H9 (cell line): ENCODE measurements at regions not wholly inside any gene's neighbourhood (a gene's known extent, or its start where the extent isn't known, plus 50 kb on each side); places are given as distances from the start of the nearest gene placed in this dataset.

Source experiments
- DNase-seq: peaks from one replicate; pipeline ENCODE4 v3.0.0-alpha.2; 2017
- H2AFZ ChIP-seq: one replicate; pipeline ENCODE4 v1.6.1; 2013; ENCODE audit warnings: mild to moderate bottlenecking, low read length, control low read depth, moderate library complexity
- H2AK5ac ChIP-seq: 2 replicates; pipeline ENCODE4 v1.6.1; 2013; ENCODE audit warnings: low read length, control low read depth, mixed read lengths; ENCODE audit not compliant: insufficient read length
- H2BK120ac ChIP-seq: one replicate; pipeline ENCODE4 v1.6.1; 2013; ENCODE audit warnings: low read depth, mild to moderate bottlenecking, low read length, control low read depth, inconsistent platforms; ENCODE audit not compliant: poor library complexity, severe bottlenecking
- H2BK12ac ChIP-seq: 2 replicates; pipeline ENCODE4 v1.6.1; 2013; ENCODE audit warnings: low read length, control low read depth, mixed read lengths, low read depth; ENCODE audit not compliant: insufficient read length
- H2BK15ac ChIP-seq: 2 replicates; pipeline ENCODE4 v1.6.1; 2013; ENCODE audit warnings: low read depth, low read length, control low read depth
- H2BK20ac ChIP-seq: one replicate; pipeline ENCODE4 v1.6.1; 2013; ENCODE audit warnings: low read depth, mild to moderate bottlenecking, low read length, control low read depth, inconsistent platforms; ENCODE audit not compliant: poor library complexity, severe bottlenecking
- H2BK5ac ChIP-seq: 2 replicates; pipeline ENCODE4 v1.6.1; 2013; ENCODE audit warnings: low read length, control low read depth, mixed read lengths; ENCODE audit not compliant: insufficient read length
- H3K14ac ChIP-seq: 2 replicates; pipeline ENCODE4 v1.6.1; 2013; ENCODE audit warnings: low read length, control low read depth; ENCODE audit not compliant: insufficient read depth
- H3K18ac ChIP-seq: 2 replicates; pipeline ENCODE4 v1.6.1; 2013; ENCODE audit warnings: low read depth, mild to moderate bottlenecking, mixed read lengths, low read length, control low read depth; ENCODE audit not compliant: insufficient read length
- H3K23ac ChIP-seq: 2 replicates; pipeline ENCODE4 v1.6.1; 2013; ENCODE audit warnings: low read length, control low read depth, mixed read lengths, low read depth; ENCODE audit not compliant: insufficient read length
- H3K23me2 ChIP-seq: 2 replicates; pipeline ENCODE4 v1.6.1; 2013; ENCODE audit warnings: low read depth, mild to moderate bottlenecking, mixed read lengths, low read length, control low read depth; ENCODE audit not compliant: insufficient read length, poor library complexity, severe bottlenecking
- H3K27ac ChIP-seq: 2 replicates; pipeline ENCODE4 v1.5.1; 2013; ENCODE audit warnings: low read length, control low read depth, mixed read lengths, low read depth; ENCODE audit not compliant: insufficient read length
- H3K27me3 ChIP-seq: 2 replicates; pipeline ENCODE4 v1.6.1; 2013; ENCODE audit warnings: low read length, control low read depth, inconsistent platforms; ENCODE audit not compliant: insufficient read depth
- H3K4ac ChIP-seq: 2 replicates; pipeline ENCODE4 v1.6.1; 2013; ENCODE audit warnings: low read depth, mild to moderate bottlenecking, control low read depth, inconsistent platforms, low read length, moderate library complexity
- H3K4me1 ChIP-seq: 2 replicates; pipeline ENCODE4 v1.6.1; 2013; ENCODE audit warnings: low read length, control low read depth, inconsistent platforms; ENCODE audit not compliant: insufficient read depth
- H3K4me2 ChIP-seq: 2 replicates; pipeline ENCODE4 v1.6.1; 2013; ENCODE audit warnings: low read length, control low read depth, mixed read lengths; ENCODE audit not compliant: insufficient read length, insufficient read depth
- H3K56ac ChIP-seq: 2 replicates; pipeline ENCODE4 v1.6.1; 2013; ENCODE audit warnings: low read depth, mild to moderate bottlenecking, mixed read lengths, low read length, control low read depth; ENCODE audit not compliant: insufficient read length
- H3K79me1 ChIP-seq: 2 replicates; pipeline ENCODE4 v1.6.1; 2013; ENCODE audit warnings: low read depth, mild to moderate bottlenecking, moderate library complexity, low read length, control low read depth, inconsistent platforms; ENCODE audit not compliant: insufficient read depth, poor library complexity, severe bottlenecking
- H3K79me2 ChIP-seq: 2 replicates; pipeline ENCODE4 v1.6.1; 2013; ENCODE audit warnings: low read length, control low read depth, inconsistent platforms; ENCODE audit not compliant: insufficient read depth
- H3K9ac ChIP-seq: 2 replicates; pipeline ENCODE4 v1.6.1; 2013; ENCODE audit warnings: low read length, control low read depth, mixed read lengths; ENCODE audit not compliant: insufficient read length; ENCODE audit errors: extremely low read depth
- H3K9me3 ChIP-seq: one replicate; pipeline ENCODE4 v1.6.1; 2013; ENCODE audit warnings: low read depth, low read length, inconsistent platforms; ENCODE audit not compliant: control insufficient read depth
- H3T11ph ChIP-seq: one replicate; pipeline ENCODE4 v1.6.1; 2013; ENCODE audit warnings: mild to moderate bottlenecking, low read length, control low read depth, inconsistent platforms
- H4K20me1 ChIP-seq: one replicate; pipeline ENCODE4 v1.6.1; 2013; ENCODE audit not compliant: control insufficient read depth, insufficient read length, insufficient read depth
- H4K5ac ChIP-seq: 2 replicates; pipeline ENCODE4 v1.6.1; 2013; ENCODE audit warnings: low read depth, mild to moderate bottlenecking, mixed read lengths, low read length, control low read depth; ENCODE audit not compliant: insufficient read length
- H4K8ac ChIP-seq: replicated peaks from 2 replicates; pipeline ENCODE4 v1.6.1; 2013; ENCODE audit warnings: low read length, control low read depth, mixed read lengths, low read depth; ENCODE audit not compliant: insufficient read length
- H4K91ac ChIP-seq: 2 replicates; pipeline ENCODE4 v1.6.1; 2013; ENCODE audit warnings: low read depth, mild to moderate bottlenecking, moderate library complexity, mixed read lengths, low read length, control low read depth; ENCODE audit not compliant: insufficient read length
- H3K27ac Mint-ChIP-seq, 3 experiments: 2 replicates in 2 of 3; 3 replicates in 1 of 3; pipeline ENCODE4 v1.8.0; 2020 to 2021; ENCODE audit warnings: mixed read lengths in 3 of 3, mild to moderate bottlenecking in 1 of 3, moderate library complexity in 1 of 3
- H3K27me3 Mint-ChIP-seq: 2 replicates; pipeline ENCODE4 v1.8.0; 2021; ENCODE audit warnings: low read depth, mild to moderate bottlenecking, moderate library complexity, mixed read lengths
- H3K36me3 Mint-ChIP-seq, 3 experiments: 2 replicates in 2 of 3; 3 replicates in 1 of 3; pipeline ENCODE4 v1.8.0; 2020 to 2021; ENCODE audit warnings: low read depth in 3 of 3, mixed read lengths in 3 of 3; ENCODE audit not compliant: insufficient read depth in 1 of 3
- H3K4me1 Mint-ChIP-seq, 2 experiments: 2 replicates each; pipeline ENCODE4 v1.8.0; 2020; ENCODE audit warnings: mixed read lengths in 2 of 2
- H3K4me3 Mint-ChIP-seq, 2 experiments: 2 replicates in 1 of 2; 3 replicates in 1 of 2; pipeline ENCODE4 v1.8.0; 2020 to 2021; ENCODE audit warnings: mild to moderate bottlenecking in 2 of 2, mixed read lengths in 2 of 2, moderate library complexity in 1 of 2
- H3K9me3 Mint-ChIP-seq, 2 experiments: 2 replicates in 1 of 2; 3 replicates in 1 of 2; pipeline ENCODE4 v1.8.0; 2020; ENCODE audit warnings: mild to moderate bottlenecking in 2 of 2, mixed read lengths in 2 of 2, moderate library complexity in 1 of 2
- WGBS: extraction: QIAGEN DNeasy Blood & Tissue Kit; methylation state at CpG from one replicate; pipeline ENCODE4 v1.1.7; 2013; ENCODE audit warnings: missing lambda C conversion rate, low lambda C conversion rate, mixed read lengths; ENCODE audit not compliant: insufficient read length; ENCODE audit errors: extremely low coverage; 5-methylcytosine and 5-hydroxymethylcytosine counted together
- TF ChIP-seq, protein P1 (sequence below): fragments of 200-600 bp; sonication (generic); conservative IDR thresholded peaks from 3 replicates; pipeline ENCODE4 v1.8.0; 2021; ENCODE audit warnings: antibody characterized with exemption, mild to moderate bottlenecking

DNA sequence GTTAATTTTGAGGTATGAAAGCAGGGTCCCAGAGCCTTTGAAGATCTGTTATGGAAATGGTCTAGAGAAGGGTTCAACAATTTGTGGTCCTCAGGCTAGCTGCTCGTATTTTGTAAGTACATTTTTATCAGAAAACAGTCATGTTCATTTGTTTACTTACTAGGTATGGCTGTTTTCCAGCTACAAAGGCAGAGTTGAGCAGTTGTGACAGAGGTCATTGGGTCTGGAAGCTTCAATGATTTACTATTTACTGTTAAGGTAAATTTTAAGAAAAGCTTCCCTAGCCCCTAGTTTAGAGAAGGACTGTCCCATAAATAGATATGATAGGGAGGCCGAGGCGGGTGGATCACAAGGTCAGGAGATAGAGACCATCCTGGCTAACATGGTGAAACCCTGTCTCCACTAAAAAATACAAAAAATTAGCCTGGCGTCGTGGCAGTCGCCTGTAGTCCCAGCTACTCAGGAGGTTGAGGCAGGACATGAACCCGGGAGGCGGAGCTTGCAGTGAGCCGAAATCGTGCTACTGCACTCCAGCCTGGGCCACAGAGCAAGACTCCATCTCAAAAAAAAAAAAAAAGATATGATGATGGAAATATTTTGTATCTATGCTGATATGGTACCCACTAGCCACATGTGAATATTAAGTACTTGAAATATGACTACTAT is 538.4 kb upstream of the CITED2 start:
- no peak overlapping the region for H2BK12ac ChIP-seq
- H3K27ac Mint-ChIP-seq: no peak overlapping the region
- peaks cover 7 to 10% of the 10 kb centered on the region in 2 experiments; a peak in 4 of 5 replicates for H3K9me3 Mint-ChIP-seq

More for the DNA sequence above, 538.4 kb upstream of the CITED2 start:
- no peak overlapping the region for H3K4ac ChIP-seq
- no peak overlapping the region for H2AFZ ChIP-seq
- H3T11ph ChIP-seq: no peak overlapping the region
- H4K91ac ChIP-seq: no peak overlapping the region
- no peaks in the 10 kb centered on the region for H3K79me2 ChIP-seq
- H3K27me3 Mint-ChIP-seq: no peaks in the 10 kb centered on the region
- no peak overlapping the region for H3K14ac ChIP-seq
- H3K56ac ChIP-seq: no peak overlapping the region
- no peak overlapping the region for H3K18ac ChIP-seq
- H3K79me1 ChIP-seq: no peaks in the 10 kb centered on the region
- H3K4me1 ChIP-seq: no peaks in the 10 kb centered on the region
- no peak overlapping the region for H2BK120ac ChIP-seq
- H3K4me1 Mint-ChIP-seq: peaks cover 2 to 4% of the 10 kb centered on the region in 2 experiments
- no peak overlapping the region for H3K9ac ChIP-seq
- no CpG with 5 or more reads among the region's 10 CpGs for WGBS
- TF ChIP-seq, protein P1, sequence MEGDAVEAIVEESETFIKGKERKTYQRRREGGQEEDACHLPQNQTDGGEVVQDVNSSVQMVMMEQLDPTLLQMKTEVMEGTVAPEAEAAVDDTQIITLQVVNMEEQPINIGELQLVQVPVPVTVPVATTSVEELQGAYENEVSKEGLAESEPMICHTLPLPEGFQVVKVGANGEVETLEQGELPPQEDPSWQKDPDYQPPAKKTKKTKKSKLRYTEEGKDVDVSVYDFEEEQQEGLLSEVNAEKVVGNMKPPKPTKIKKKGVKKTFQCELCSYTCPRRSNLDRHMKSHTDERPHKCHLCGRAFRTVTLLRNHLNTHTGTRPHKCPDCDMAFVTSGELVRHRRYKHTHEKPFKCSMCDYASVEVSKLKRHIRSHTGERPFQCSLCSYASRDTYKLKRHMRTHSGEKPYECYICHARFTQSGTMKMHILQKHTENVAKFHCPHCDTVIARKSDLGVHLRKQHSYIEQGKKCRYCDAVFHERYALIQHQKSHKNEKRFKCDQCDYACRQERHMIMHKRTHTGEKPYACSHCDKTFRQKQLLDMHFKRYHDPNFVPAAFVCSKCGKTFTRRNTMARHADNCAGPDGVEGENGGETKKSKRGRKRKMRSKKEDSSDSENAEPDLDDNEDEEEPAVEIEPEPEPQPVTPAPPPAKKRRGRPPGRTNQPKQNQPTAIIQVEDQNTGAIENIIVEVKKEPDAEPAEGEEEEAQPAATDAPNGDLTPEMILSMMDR: no peak
- no peak overlapping the region for H2BK5ac ChIP-seq
- no peak overlapping the region for H2AK5ac ChIP-seq
- no peak for DNase-seq
- no peaks in the 10 kb centered on the region for H4K20me1 ChIP-seq
- H2BK20ac ChIP-seq: no peak overlapping the region
- H3K23ac ChIP-seq: no peak overlapping the region
- no peaks in the 10 kb centered on the region for H3K27me3 ChIP-seq
- H3K9me3 ChIP-seq: no peaks in the 10 kb centered on the region
- H4K8ac ChIP-seq: no peak overlapping the region
- no peak overlapping the region for H3K4me3 Mint-ChIP-seq
- H3K36me3 Mint-ChIP-seq: peaks cover 0 to 19% (median 2%) of the 10 kb centered on the region in 3 experiments; a peak in 5 of 7 replicates
- no peak overlapping the region for H2BK15ac ChIP-seq
- no peaks in the 10 kb centered on the region for H3K23me2 ChIP-seq
- no peak overlapping the region for H3K27ac ChIP-seq
- no peak overlapping the region for H3K4me2 ChIP-seq
- H4K5ac ChIP-seq: no peak overlapping the region
